ENCODE measurements at regions not wholly inside any gene's neighbourhood (a gene's known extent, or its start where the extent isn't known, plus 50 kb on each side); places are given as distances from the start of the nearest gene placed in this dataset.

- TF ChIP-seq REST (IDR thresholded peaks at IDR 0.05; ENCODE audit: borderline replicate concordance): peak; percentile 64; the same call in 1 of the 2 replicates
- no peak for TF ChIP-seq REST (CRISPR knock-in tag; IDR thresholded peaks at IDR 0.05; ENCODE audit: low read depth)
- peak; percentile 26 to 61 (median 38); a peak in 4 of 6 replicates for TF ChIP-seq CTCF (IDR thresholded peaks at IDR 0.05 in 2 of 3, conservative IDR thresholded peaks at IDR 0.05 in 1 of 3; ENCODE audit: insufficient read depth in 2 of 3, low read depth in 1 of 3, low read length in 3 of 3)
- TF ChIP-seq BRF1 (IDR thresholded peaks at IDR 0.05; ENCODE audit: borderline replicate concordance, extremely low read depth, insufficient read length): no peak
- TF ChIP-seq TRIM25 (IDR thresholded peaks at IDR 0.05; ENCODE audit: borderline replicate concordance): no peak
- no peak for TF ChIP-seq SRSF3 (IDR thresholded peaks at IDR 0.05; ENCODE audit: insufficient read depth, low read length)
- no peak for TF ChIP-seq KDM1A (IDR thresholded peaks at IDR 0.05)
- no peak for TF ChIP-seq ASH1L (IDR thresholded peaks at IDR 0.05; ENCODE audit: borderline replicate concordance, low read depth, partially characterized antibody)
- peak; percentile 59 to 79 for TF ChIP-seq RAD21 (CRISPR knock-in tag; conservative IDR thresholded peaks at IDR 0.05 in 1 of 2, IDR thresholded peaks at IDR 0.05 in 1 of 2)
- TF ChIP-seq E2F3 (CRISPR knock-in tag; IDR thresholded peaks at IDR 0.05): no peak
- no peak for TF ChIP-seq RNF2 (IDR thresholded peaks at IDR 0.05)
- TF ChIP-seq RAD51 (IDR thresholded peaks at IDR 0.05; ENCODE audit: borderline replicate concordance, low read depth): no peak
- 0 out of 2 replicates have a peak, but pooled peaks have one; percentile 19 for TF ChIP-seq DEAF1 (CRISPR knock-in tag; IDR thresholded peaks at IDR 0.05)
- TF ChIP-seq HMBOX1 (IDR thresholded peaks at IDR 0.05): no peak
Observed at GRCh38 chr16:58843675-58844074, 109.6 kb upstream of the GOT2 start (continued).
